ENCODE measurements at regions not wholly inside any gene's neighbourhood (a gene's known extent, or its start where the extent isn't known, plus 50 kb on each side); places are given as distances from the start of the nearest gene placed in this dataset.

DNA sequence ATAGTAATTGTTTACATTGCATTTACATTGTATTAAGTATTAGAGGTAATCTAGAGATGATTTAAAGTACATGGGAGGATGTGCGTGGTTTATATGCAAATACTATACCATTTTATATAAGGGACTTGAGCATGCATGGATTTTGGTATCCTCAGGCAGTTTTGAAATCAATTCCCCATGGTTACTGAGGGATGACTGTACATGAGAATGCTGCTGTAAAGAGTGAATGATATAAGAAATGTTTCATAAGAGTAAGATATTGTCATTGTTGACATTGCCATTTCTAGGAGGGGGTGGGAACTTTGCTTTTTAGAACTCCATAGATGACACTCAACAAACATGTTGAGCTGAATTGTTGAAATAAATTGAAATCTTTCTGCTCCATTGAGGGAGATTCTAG is 185.0 kb downstream of the SEMA6A start:
- no peak for DNase-seq

- DNase-seq: no peak
These were observed 185.9 kb downstream of the SEMA6A start for GRCh38 chr5:116388564-116389258.

- DNase-seq: no peak
These were observed 186.9 kb downstream of the SEMA6A start for GRCh38 chr5:116387738-116388137.

- no peak for DNase-seq
These were observed 188.0 kb downstream of the SEMA6A start for GRCh38 chr5:116386633-116387032.

- DNase-seq: no peak
These were observed 191.8 kb downstream of the SEMA6A start for GRCh38 chr5:116382874-116383266.

DNA sequence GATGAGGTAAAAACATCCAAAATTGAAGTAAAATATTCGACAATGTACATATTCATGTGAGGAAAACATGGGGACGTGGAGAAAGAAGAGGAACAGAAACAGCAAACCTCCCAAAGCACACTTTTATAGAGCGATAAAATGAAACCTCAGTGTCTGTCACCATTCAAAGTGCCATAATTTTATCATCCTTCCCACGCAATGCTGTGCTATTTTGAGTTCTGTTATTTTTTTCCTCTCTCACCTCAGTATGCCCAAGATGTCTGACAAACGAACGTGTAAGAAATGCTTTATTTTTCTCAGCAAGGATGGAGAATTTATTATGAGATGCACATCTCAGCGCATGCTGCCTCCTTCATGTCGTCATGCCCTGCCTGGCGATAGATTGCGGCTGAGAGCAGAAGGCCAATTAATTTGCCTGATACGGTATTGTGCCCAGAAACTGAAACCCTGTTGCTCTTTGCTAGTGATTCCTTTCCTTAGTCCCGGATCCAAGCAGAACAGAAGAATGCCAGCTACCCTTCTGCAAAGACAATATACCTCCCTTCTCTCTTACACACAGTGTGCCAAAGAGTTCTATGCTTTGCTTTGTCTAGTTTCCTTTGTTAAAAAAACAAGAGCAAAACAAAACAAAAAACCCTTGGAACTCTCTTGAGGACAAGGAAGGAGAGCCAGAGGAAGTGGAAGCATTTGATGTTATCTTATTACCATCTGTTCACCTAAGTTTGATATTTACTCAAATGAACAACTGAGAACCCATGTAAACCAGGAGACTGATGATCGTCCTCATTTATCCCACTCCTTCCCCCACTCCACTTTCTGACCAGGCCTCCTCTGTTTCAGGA is 192.4 kb downstream of the SEMA6A start:
- no peak for DNase-seq

GRCh38 chr5:116381201-116381600 is 193.4 kb downstream of the SEMA6A start:
- DNase-seq: no peak

GRCh38 chr5:116380621-116381020 is 194.0 kb downstream of the SEMA6A start:
- no peak for DNase-seq

DNA sequence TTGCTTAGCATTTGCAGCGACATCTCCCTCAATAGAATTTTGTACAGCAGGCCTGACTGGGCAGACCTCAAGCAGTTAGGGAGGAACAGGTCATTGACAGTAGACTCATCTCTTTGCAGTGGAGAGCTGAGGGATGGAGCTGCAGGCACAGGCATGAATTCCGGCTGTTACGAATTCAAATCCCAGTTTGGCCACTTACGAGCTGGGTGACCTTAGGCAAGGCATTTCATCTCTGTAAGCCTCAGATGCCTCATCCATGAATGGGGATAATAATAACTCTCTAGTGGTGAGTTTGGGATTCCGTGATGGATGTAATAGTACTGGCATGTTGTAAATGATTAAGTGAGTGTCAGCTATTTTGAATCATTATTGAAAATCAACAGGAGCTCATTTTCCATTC is 195.3 kb downstream of the SEMA6A start:
- no peak for DNase-seq

DNA sequence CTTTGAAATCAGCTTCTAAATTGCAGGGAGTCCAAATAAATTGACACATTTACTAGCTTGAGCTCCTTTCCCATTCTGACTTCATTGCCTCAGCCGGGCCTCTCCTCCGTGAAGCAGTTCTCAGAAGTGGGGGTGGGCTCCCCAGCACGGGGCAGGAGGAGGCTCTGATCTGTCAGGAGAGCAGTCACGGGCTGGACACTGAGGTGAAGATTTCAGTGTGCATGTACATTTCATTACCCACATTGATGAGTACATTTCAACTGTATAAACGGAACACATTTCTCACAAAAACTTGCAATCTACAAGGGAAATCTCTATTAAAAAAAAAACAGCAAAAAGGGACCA is 195.9 kb downstream of the SEMA6A start:
- peak; percentile 49 to 51 for DNase-seq

GRCh38 chr5:116378007-116378776 is 196.4 kb downstream of the SEMA6A start:
- peak; percentile 77 to 88 for DNase-seq

DNA sequence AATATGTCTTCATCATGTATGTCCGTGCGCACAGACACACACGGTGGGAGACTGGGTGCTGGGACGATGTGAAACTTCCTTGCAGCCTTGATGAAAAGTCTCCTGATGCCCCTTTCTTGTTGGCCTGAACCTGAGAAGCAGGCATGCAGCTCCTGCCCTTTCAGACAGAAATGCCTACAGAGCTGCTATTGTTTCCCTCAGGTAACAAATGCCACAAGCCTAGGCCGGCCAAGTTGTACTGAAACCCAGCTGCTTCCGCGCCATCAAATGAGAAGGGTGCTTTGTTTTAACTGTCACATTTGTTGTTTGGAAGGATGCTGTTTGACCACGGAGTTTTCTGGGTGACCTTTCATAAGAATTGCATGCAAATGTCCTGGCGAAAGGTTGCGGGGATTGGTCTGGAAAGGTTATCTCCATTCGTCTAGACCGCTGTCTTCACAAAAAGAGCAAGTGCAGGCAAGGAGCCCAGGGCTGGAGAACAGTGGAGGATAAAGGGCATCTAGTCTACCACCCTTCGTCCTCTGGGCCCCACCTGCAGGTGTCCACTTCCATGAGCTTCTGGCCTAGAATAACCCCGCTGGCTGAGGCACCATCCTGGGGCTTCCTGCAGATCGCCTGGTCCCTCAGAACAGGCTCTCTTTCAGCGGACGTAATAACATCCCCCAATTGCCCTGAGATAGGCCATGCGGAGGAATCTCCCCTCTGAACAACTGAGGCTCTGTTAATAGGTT is 197.2 kb downstream of the SEMA6A start:
- peak in 1 of 2 experiments; percentile 5 for DNase-seq

DNA sequence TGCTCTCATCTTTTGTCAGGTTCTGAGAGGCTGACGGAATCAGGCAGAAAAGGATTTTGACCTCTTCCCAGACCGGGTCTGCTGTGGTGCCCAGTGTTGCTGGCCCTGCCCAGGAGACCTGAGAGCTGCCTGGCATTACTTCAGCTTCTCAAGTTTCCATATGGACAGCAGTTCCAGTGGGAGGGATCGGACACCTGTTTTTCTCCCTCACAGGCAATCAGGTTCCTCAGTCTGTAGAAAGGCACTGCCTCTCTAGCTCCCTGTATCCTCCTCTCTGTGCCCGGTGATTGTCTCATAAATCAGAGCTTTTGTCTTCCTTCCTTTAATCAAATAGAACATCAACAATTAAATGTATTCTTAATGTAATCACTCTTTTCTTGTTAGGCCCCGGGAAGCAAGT is 198.7 kb downstream of the SEMA6A start:
- DNase-seq: peak in 1 of 2 experiments; percentile 21

- no peak for DNase-seq
These were observed 200.2 kb downstream of the SEMA6A start for GRCh38 chr5:116374434-116374852.

GRCh38 chr5:116372931-116373597 is 201.6 kb downstream of the SEMA6A start:
- no peak for DNase-seq

DNA sequence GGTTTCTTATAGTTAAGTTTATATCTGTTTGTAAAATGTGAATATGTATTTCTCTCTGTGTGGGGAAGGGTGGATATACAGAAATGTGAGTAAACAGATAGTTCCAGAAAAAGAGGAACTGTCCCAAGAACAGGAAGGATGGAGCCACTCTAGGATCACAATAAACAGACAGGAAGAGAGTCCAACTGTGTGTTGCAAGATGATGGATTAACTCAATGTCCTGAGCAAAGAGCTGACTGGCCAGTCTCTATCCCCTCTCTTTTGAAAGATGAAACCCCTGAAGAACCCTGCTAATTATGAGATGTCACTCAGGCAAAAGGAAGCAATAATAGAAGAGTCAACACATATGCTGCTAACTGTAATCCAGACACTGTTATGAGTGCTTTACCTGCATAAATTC is 202.7 kb downstream of the SEMA6A start:
- DNase-seq: no peak

DNA sequence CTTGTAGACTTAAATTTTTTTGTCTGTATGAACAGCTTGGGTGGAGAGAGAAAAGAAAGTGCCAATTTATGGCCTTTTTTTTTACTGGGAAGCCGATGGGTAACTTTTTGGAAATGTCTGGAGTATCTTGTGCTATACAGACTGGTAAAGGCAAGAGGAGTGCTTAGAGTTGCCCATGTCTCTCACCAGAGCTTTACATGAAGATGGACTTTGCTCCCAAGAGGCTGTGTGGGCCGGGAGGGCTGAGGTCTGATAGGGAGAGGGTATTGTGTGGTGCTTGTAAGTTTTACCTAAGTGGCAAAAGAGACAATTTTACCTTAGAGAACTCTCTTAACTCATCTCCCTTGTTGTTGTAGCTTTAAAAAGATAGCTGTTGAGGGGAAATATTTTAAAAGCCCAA is 203.2 kb downstream of the SEMA6A start:
- DNase-seq: no peak

DNA sequence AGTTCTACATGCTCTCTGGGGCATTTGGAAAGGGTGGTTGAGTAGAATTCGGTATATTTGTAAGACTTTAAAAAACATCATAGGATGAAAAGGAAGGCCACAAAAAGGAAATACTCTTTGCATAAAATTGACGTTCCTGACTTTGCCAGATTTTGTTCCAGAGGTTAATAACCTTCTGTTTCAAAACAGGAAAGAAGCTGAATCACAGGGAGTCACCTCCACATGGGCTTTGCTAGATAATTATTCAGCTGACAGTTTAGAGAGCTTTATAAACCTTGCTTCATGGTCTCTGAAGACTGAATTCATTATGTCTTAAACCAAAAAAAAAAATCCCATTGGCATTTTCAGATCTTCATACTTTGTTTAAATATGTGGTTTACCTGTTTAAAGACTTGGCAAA is 203.7 kb downstream of the SEMA6A start:
- DNase-seq: no peak

DNA sequence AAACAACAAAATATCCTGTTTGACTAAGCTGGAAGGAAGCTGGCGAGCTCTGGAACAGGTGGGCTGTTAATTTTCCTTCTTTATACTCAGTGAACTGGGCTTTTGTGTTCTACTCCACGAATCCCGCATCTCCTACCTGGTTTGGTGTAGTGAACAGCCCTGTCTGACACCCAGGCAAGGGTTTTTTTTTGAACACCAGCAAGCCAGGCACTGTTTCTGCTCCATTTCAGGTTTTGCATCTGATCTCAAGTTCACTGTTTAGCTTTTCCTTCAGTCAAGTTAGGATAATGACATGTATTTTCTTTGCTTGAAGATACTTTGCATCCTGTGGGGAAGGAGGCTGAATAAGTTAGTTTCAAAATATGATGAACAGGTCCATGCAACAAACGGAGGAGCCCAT is 204.5 kb downstream of the SEMA6A start:
- DNase-seq: no peak

- DNase-seq: no peak
These were observed 209.6 kb downstream of the SEMA6A start for GRCh38 chr5:116365006-116365496.

- DNase-seq: no peak
These were observed 210.8 kb downstream of the SEMA6A start for GRCh38 chr5:116363780-116364179.

- no peak for DNase-seq
These were observed 212.5 kb downstream of the SEMA6A start for GRCh38 chr5:116361979-116362577.

All from SHP77 (cell line).